K562 (cell line): ENCODE measurements at regions not wholly inside any gene's neighbourhood (a gene's known extent, or its start where the extent isn't known, plus 50 kb on each side); places are given as distances from the start of the nearest gene placed in this dataset.

ENCODE experiments used
- ATAC-seq: fragments of 200-7000 bp; cut with Tn5 transposase; 3 replicates; pipeline ENCODE4 v1.9.1; 2020; ENCODE audit warnings: moderate library complexity
- BruUV-seq: library from RNA; stranded (reverse); fragments of 400-500 nt; replicated peaks from 2 replicates; lab custom pipeline; 2021; lab: Mats Ljungman, UMichigan
- CTCF ChIA-PET: fragments of 300-600 bp; formaldehyde crosslinking; extraction: SDS; loops from one replicate; lab custom pipeline; 2021; ENCODE audit warnings: low intra/inter-chr PET ratio; lab: Yijun Ruan, JAX
- POLR2A ChIA-PET: fragments of 300-600, 350-650 bp; sonication (Branson Sonifier 250); formaldehyde crosslinking; extraction: SDS; loops from one replicate; lab custom pipeline; 2021; ENCODE audit warnings: antibody characterized with exemption, inconsistent platforms; lab: Yijun Ruan, JAX
- DNase-seq, 4 experiments: peaks; one replicate each; pipeline versions ENCODE4 v3.0.0 to v3.0.0-alpha.2; 2011 to 2018; ENCODE audit warnings: low spot score in 3 of 4, mixed read lengths in 3 of 4; ENCODE audit errors: extremely low read depth in 1 of 4
- FAIRE-seq: peaks from 2 replicates; lab custom pipeline; 2011; peaks lifted over from hg19 to GRCh38; lab: Jason Lieb, UNC
- H2AFZ ChIP-seq: 2 replicates; pipeline ENCODE4 v1.6.0; 2011; ENCODE audit warnings: low read depth, low read length, control low read depth, inconsistent platforms
- H3K27ac ChIP-seq: fragments of 200-600 bp; 3 replicates; pipeline ENCODE4 v1.8.0; 2011; ENCODE audit warnings: low read depth, mild to moderate bottlenecking, control low read depth, inconsistent platforms, low read length, moderate library complexity, mixed read lengths; ENCODE audit errors: extremely low read depth
- H3K27me3 ChIP-seq, 2 experiments: fragments of 300-600 bp in 1 of 2; 2 replicates in 1 of 2; 3 replicates in 1 of 2; pipeline versions ENCODE4 v1.6.0 to v1.8.0; 2011; ENCODE audit warnings: inconsistent platforms in 2 of 2, low read length in 2 of 2, mild to moderate bottlenecking in 1 of 2, mixed read lengths in 1 of 2, moderate library complexity in 1 of 2; ENCODE audit not compliant: control insufficient read depth in 2 of 2, insufficient read depth in 2 of 2
- H3K36me3 ChIP-seq: fragments of 300-600 bp; 3 replicates; pipeline ENCODE4 v1.8.0; 2011; ENCODE audit warnings: mild to moderate bottlenecking, low read length, inconsistent platforms; ENCODE audit not compliant: control insufficient read depth, insufficient read depth
- H3K4me1 ChIP-seq, 2 experiments: fragments of 200-600 bp in 1 of 2; replicated peaks in 1 of 2; 2 replicates in 1 of 2; 3 replicates in 1 of 2; pipeline versions ENCODE4 v1.5.1 to v1.8.0; 2011; ENCODE audit warnings: inconsistent platforms in 2 of 2, low read length in 2 of 2, mild to moderate bottlenecking in 1 of 2, mixed read lengths in 1 of 2, moderate library complexity in 1 of 2; ENCODE audit not compliant: control insufficient read depth in 2 of 2, insufficient read depth in 2 of 2
- H3K4me2 ChIP-seq: 2 replicates; pipeline ENCODE4 v1.6.1; 2011; ENCODE audit warnings: low read length, control low read depth, inconsistent platforms, mixed read lengths; ENCODE audit not compliant: insufficient read depth
- H3K4me3 ChIP-seq: fragments of 200-600 bp; sonication (generic), shearing (Covaris generic); 2 replicates; pipeline ENCODE4 v1.5.1; 2016; ENCODE audit warnings: control low read depth, inconsistent platforms
- H3K79me2 ChIP-seq: fragments of 200-600 bp; 3 replicates; pipeline ENCODE4 v1.8.0; 2011; ENCODE audit warnings: low read length, inconsistent platforms; ENCODE audit not compliant: control insufficient read depth, insufficient read depth
- H3K9ac ChIP-seq, 2 experiments: 2 replicates each; pipeline versions ENCODE4 v1.6.0 to v1.6.1; 2011; ENCODE audit warnings: low read depth in 2 of 2, low read length in 2 of 2, control low read depth in 1 of 2, inconsistent platforms in 1 of 2, mild to moderate bottlenecking in 1 of 2, mixed read lengths in 1 of 2; ENCODE audit not compliant: insufficient read depth in 1 of 2
- H3K9me1 ChIP-seq: one replicate; pipeline ENCODE4 v1.6.0; 2011; ENCODE audit warnings: inconsistent platforms, mild to moderate bottlenecking, low read length, moderate library complexity; ENCODE audit not compliant: control insufficient read depth, insufficient read depth
- H3K9me3 ChIP-seq: replicated peaks from 2 replicates; pipeline ENCODE4 v1.5.1; 2011; ENCODE audit warnings: low read depth, low read length, inconsistent platforms; ENCODE audit not compliant: control insufficient read depth, insufficient read depth
- H4K20me1 ChIP-seq: replicated peaks from 2 replicates; pipeline ENCODE4 v1.6.1; 2011; ENCODE audit warnings: low read length, inconsistent platforms, mixed read lengths; ENCODE audit not compliant: control insufficient read depth, insufficient read depth
- DNMT1 ChIP-seq: fragments of 450-650 bp; IDR thresholded peaks from 2 replicates; pipeline ENCODE4 v1.6.1; 2016; ENCODE audit warnings: antibody characterized with exemption, mild to moderate bottlenecking
- ELF4 ChIP-seq: fragments of 450-650 bp; formaldehyde crosslinking; IDR thresholded peaks from 2 replicates; pipeline ENCODE4 v1.4.0; 2022; ENCODE audit warnings: missing genetic modification characterization
- ELK1 ChIP-seq: sonication (generic); formaldehyde crosslinking; IDR thresholded peaks from 2 replicates; pipeline ENCODE4 v1.8.1; 2022; ENCODE audit warnings: missing genetic modification reagents
- SPI1 ChIP-seq: IDR thresholded peaks from 2 replicates; pipeline ENCODE4 v1.6.1; 2011; ENCODE audit warnings: low read depth, low read length, control low read depth, borderline replicate concordance
- SRF ChIP-seq, 2 experiments: fragments of 250-450, 450-650 bp in 1 of 2; sonication (Bioruptor Pico) in 1 of 2; sonication (generic) in 1 of 2; formaldehyde crosslinking; IDR thresholded peaks; 2 replicates each; pipeline versions ENCODE4 v1.5.0 to v1.5.1; 2020 to 2022; ENCODE audit warnings: mild to moderate bottlenecking in 1 of 2, missing genetic modification reagents in 1 of 2
- STAT6 ChIP-seq: sonication (generic); formaldehyde crosslinking; IDR thresholded peaks from 2 replicates; pipeline ENCODE4 v1.8.1; 2023; ENCODE audit warnings: mild to moderate bottlenecking, missing genetic modification reagents
- ZNF3 ChIP-seq: fragments of 250-450 bp; sonication (Bioruptor Pico); IDR thresholded peaks from 2 replicates; pipeline ENCODE4 v1.5.0; 2021; ENCODE audit warnings: mild to moderate bottlenecking, moderate library complexity
- ZNF436 ChIP-seq: fragments of 250-450, 450-650 bp; sonication (Bioruptor Pico); formaldehyde crosslinking; IDR thresholded peaks from 2 replicates; pipeline ENCODE4 v1.7.0; 2020; ENCODE audit warnings: mild to moderate bottlenecking
- WGBS: fragments of 100-300 bp; shearing (Covaris generic); methylation state at CpG from one replicate; pipeline ENCODE4 v1.1.6; 2016; ENCODE audit warnings: low coverage, mixed read lengths; ENCODE audit not compliant: insufficient coverage; ENCODE audit errors: missing lambda C conversion rate; 5-methylcytosine and 5-hydroxymethylcytosine counted together
- in situ Hi-C: fragments of 300-500 bp; cut with MboI; formaldehyde crosslinking; loops from 4 replicates; pipeline ENCODE4 v1.15.0; 2018; ENCODE audit warnings: inconsistent platforms, mixed read lengths
- intact Hi-C: fragments of 100-400 bp; cut with micrococcal nuclease; formaldehyde crosslinking; loops from 2 replicates; pipeline ENCODE4 v1.14.2; 2022

GRCh38 chr9:107218829-107219485 is 64.1 kb upstream of the RAD23B start:
- ATAC-seq (no peak), DNase-seq (no peak), FAIRE-seq (no peak)
- no TSS peak for BruUV-seq
- intact Hi-C loops (no loop called here), in situ Hi-C loops (no loop called here)
- TF ChIP-seq SPI1 (0 out of 2 replicates have a peak, but pooled peaks have one; percentile 6), DNMT1 (no peak)
- H4K20me1 ChIP-seq = no peaks in the 10 kb centered on the region
- H3K9ac ChIP-seq = no peak overlapping the region
- no peaks in the 10 kb centered on the region for H3K36me3 ChIP-seq
- POLR2A ChIA-PET = interaction anchor here (0.6 kb wide), 1 partner anchor 288 kb away, joined by 3 read pairs; no protein-coding TSS in a partner anchor
- H3K27ac ChIP-seq = no peak overlapping the region
- no peaks in the 10 kb centered on the region for H3K9me1 ChIP-seq
- H3K4me3 ChIP-seq = no peak overlapping the region
- H3K27me3 ChIP-seq = no peaks in the 10 kb centered on the region; a peak in 2 of 5 replicates
- H3K4me2 ChIP-seq = no peak overlapping the region
- H3K79me2 ChIP-seq = no peaks in the 10 kb centered on the region
- H2AFZ ChIP-seq = no peak overlapping the region
- no peaks in the 10 kb centered on the region for H3K4me1 ChIP-seq
- CTCF ChIA-PET = no interaction called here
- under 1% methylated on average over 6 of the region's 6 CpGs for WGBS
- H3K9me3 ChIP-seq = no peaks in the 10 kb centered on the region

- H3K9me1 ChIP-seq = no peaks in the 10 kb centered on the region
- ChIA-PET POLR2A (no interaction called here), CTCF (no interaction called here)
- no peak overlapping the region for H3K9ac ChIP-seq
- ATAC-seq (no peak), DNase-seq (no peak), FAIRE-seq (no peak)
- no peaks in the 10 kb centered on the region for H3K9me3 ChIP-seq
- no peaks in the 10 kb centered on the region for H3K79me2 ChIP-seq
- H3K4me2 ChIP-seq = no peak overlapping the region
- in situ Hi-C loops = no loop called here
- H2AFZ ChIP-seq = no peak overlapping the region
- H3K27me3 ChIP-seq = no peaks in the 10 kb centered on the region; a peak in 2 of 5 replicates
- H3K4me3 ChIP-seq = no peak overlapping the region
- 0% methylated on average over 4 of the region's 4 CpGs for WGBS
- no peak overlapping the region for H3K27ac ChIP-seq
- no peaks in the 10 kb centered on the region for H3K4me1 ChIP-seq
- no peaks in the 10 kb centered on the region for H3K36me3 ChIP-seq
- intact Hi-C loops = no loop called here
- H4K20me1 ChIP-seq = no peaks in the 10 kb centered on the region
- BruUV-seq = no TSS peak
- TF ChIP-seq ZNF3 (no peak), ELF4 (CRISPR knock-in tag) (no peak), STAT6 (no peak), ELK1 (CRISPR knock-in tag) (no peak), SRF (CRISPR knock-in tag; IDR thresholded peaks at IDR 0.05) (no peak), ZNF436 (CRISPR knock-in tag) (no peak)
Measured at GRCh38 chr9:107219486-107220077, 63.5 kb upstream of the RAD23B start.
